K562 (cell line): ENCODE measurements at regions not wholly inside any gene's neighbourhood (a gene's known extent, or its start where the extent isn't known, plus 50 kb on each side); places are given as distances from the start of the nearest gene placed in this dataset.

Experiments
- ATAC-seq: fragments of 200-7000 bp; cut with Tn5 transposase; 3 replicates; pipeline ENCODE4 v1.9.1; 2020; ENCODE audit warnings: moderate library complexity
- BruUV-seq: library from RNA; stranded (reverse); fragments of 400-500 nt; replicated peaks from 2 replicates; lab custom pipeline; 2021; lab: Mats Ljungman, UMichigan
- CTCF ChIA-PET: fragments of 300-600 bp; formaldehyde crosslinking; extraction: SDS; loops from one replicate; lab custom pipeline; 2021; ENCODE audit warnings: low intra/inter-chr PET ratio; lab: Yijun Ruan, JAX
- POLR2A ChIA-PET: fragments of 300-600, 350-650 bp; sonication (Branson Sonifier 250); formaldehyde crosslinking; extraction: SDS; loops from one replicate; lab custom pipeline; 2021; ENCODE audit warnings: antibody characterized with exemption, inconsistent platforms; lab: Yijun Ruan, JAX
- DNase-seq, 4 experiments: peaks; one replicate each; pipeline versions ENCODE4 v3.0.0 to v3.0.0-alpha.2; 2011 to 2018; ENCODE audit warnings: low spot score in 3 of 4, mixed read lengths in 3 of 4; ENCODE audit errors: extremely low read depth in 1 of 4
- FAIRE-seq: peaks from 2 replicates; lab custom pipeline; 2011; peaks lifted over from hg19 to GRCh38; lab: Jason Lieb, UNC
- H2AFZ ChIP-seq: 2 replicates; pipeline ENCODE4 v1.6.0; 2011; ENCODE audit warnings: low read depth, low read length, control low read depth, inconsistent platforms
- H3K27ac ChIP-seq: fragments of 200-600 bp; 3 replicates; pipeline ENCODE4 v1.8.0; 2011; ENCODE audit warnings: low read depth, mild to moderate bottlenecking, control low read depth, inconsistent platforms, low read length, moderate library complexity, mixed read lengths; ENCODE audit errors: extremely low read depth
- H3K27me3 ChIP-seq, 2 experiments: fragments of 300-600 bp in 1 of 2; 2 replicates in 1 of 2; 3 replicates in 1 of 2; pipeline versions ENCODE4 v1.6.0 to v1.8.0; 2011; ENCODE audit warnings: inconsistent platforms in 2 of 2, low read length in 2 of 2, mild to moderate bottlenecking in 1 of 2, mixed read lengths in 1 of 2, moderate library complexity in 1 of 2; ENCODE audit not compliant: control insufficient read depth in 2 of 2, insufficient read depth in 2 of 2
- H3K36me3 ChIP-seq: fragments of 300-600 bp; 3 replicates; pipeline ENCODE4 v1.8.0; 2011; ENCODE audit warnings: mild to moderate bottlenecking, low read length, inconsistent platforms; ENCODE audit not compliant: control insufficient read depth, insufficient read depth
- H3K4me1 ChIP-seq, 2 experiments: fragments of 200-600 bp in 1 of 2; replicated peaks in 1 of 2; 2 replicates in 1 of 2; 3 replicates in 1 of 2; pipeline versions ENCODE4 v1.5.1 to v1.8.0; 2011; ENCODE audit warnings: inconsistent platforms in 2 of 2, low read length in 2 of 2, mild to moderate bottlenecking in 1 of 2, mixed read lengths in 1 of 2, moderate library complexity in 1 of 2; ENCODE audit not compliant: control insufficient read depth in 2 of 2, insufficient read depth in 2 of 2
- H3K4me2 ChIP-seq: 2 replicates; pipeline ENCODE4 v1.6.1; 2011; ENCODE audit warnings: low read length, control low read depth, inconsistent platforms, mixed read lengths; ENCODE audit not compliant: insufficient read depth
- H3K4me3 ChIP-seq: fragments of 200-600 bp; sonication (generic), shearing (Covaris generic); 2 replicates; pipeline ENCODE4 v1.5.1; 2016; ENCODE audit warnings: control low read depth, inconsistent platforms
- H3K79me2 ChIP-seq: fragments of 200-600 bp; 3 replicates; pipeline ENCODE4 v1.8.0; 2011; ENCODE audit warnings: low read length, inconsistent platforms; ENCODE audit not compliant: control insufficient read depth, insufficient read depth
- H3K9ac ChIP-seq, 2 experiments: 2 replicates each; pipeline versions ENCODE4 v1.6.0 to v1.6.1; 2011; ENCODE audit warnings: low read depth in 2 of 2, low read length in 2 of 2, control low read depth in 1 of 2, inconsistent platforms in 1 of 2, mild to moderate bottlenecking in 1 of 2, mixed read lengths in 1 of 2; ENCODE audit not compliant: insufficient read depth in 1 of 2
- H3K9me1 ChIP-seq: one replicate; pipeline ENCODE4 v1.6.0; 2011; ENCODE audit warnings: inconsistent platforms, mild to moderate bottlenecking, low read length, moderate library complexity; ENCODE audit not compliant: control insufficient read depth, insufficient read depth
- H3K9me3 ChIP-seq: replicated peaks from 2 replicates; pipeline ENCODE4 v1.5.1; 2011; ENCODE audit warnings: low read depth, low read length, inconsistent platforms; ENCODE audit not compliant: control insufficient read depth, insufficient read depth
- H4K20me1 ChIP-seq: replicated peaks from 2 replicates; pipeline ENCODE4 v1.6.1; 2011; ENCODE audit warnings: low read length, inconsistent platforms, mixed read lengths; ENCODE audit not compliant: control insufficient read depth, insufficient read depth
- CBX1 ChIP-seq: sonication (generic); IDR thresholded peaks from 2 replicates; pipeline ENCODE4 v1.6.1; 2016; ENCODE audit warnings: antibody characterized with exemption, low read depth, mild to moderate bottlenecking
- REST ChIP-seq, 2 experiments: fragments of 450-650 bp; formaldehyde crosslinking in 1 of 2; IDR thresholded peaks; 2 replicates each; pipeline versions ENCODE4 v1.4.0 to v1.6.1; 2014 to 2020; ENCODE audit warnings: mild to moderate bottlenecking in 2 of 2, borderline replicate concordance in 1 of 2, low read depth in 1 of 2
- WGBS: fragments of 100-300 bp; shearing (Covaris generic); methylation state at CpG from one replicate; pipeline ENCODE4 v1.1.6; 2016; ENCODE audit warnings: low coverage, mixed read lengths; ENCODE audit not compliant: insufficient coverage; ENCODE audit errors: missing lambda C conversion rate; 5-methylcytosine and 5-hydroxymethylcytosine counted together
- in situ Hi-C: fragments of 300-500 bp; cut with MboI; formaldehyde crosslinking; loops from 4 replicates; pipeline ENCODE4 v1.15.0; 2018; ENCODE audit warnings: inconsistent platforms, mixed read lengths
- intact Hi-C: fragments of 100-400 bp; cut with micrococcal nuclease; formaldehyde crosslinking; loops from 2 replicates; pipeline ENCODE4 v1.14.2; 2022

- BruUV-seq, result no TSS peak
- no peak overlapping the region for H3K27ac ChIP-seq
- H3K79me2 ChIP-seq, result no peaks in the 10 kb centered on the region
- no peak for DNase-seq
- no peaks in the 10 kb centered on the region for H3K9me1 ChIP-seq
- CTCF ChIA-PET, result no interaction called here
- H3K9ac ChIP-seq, result no peak overlapping the region
- H3K4me1 ChIP-seq, result no peaks in the 10 kb centered on the region
- no peak overlapping the region for H2AFZ ChIP-seq
- peaks cover 6 to 25% of the 10 kb centered on the region in 2 experiments; a peak in 4 of 5 replicates for H3K27me3 ChIP-seq
- POLR2A ChIA-PET, result interaction anchor here (0.5 to 1.1 kb wide), 2 partner anchors 9 to 18 kb away, joined by 3 read pairs; no protein-coding TSS in a partner anchor
- no peak for ATAC-seq
- no peaks in the 10 kb centered on the region for H3K9me3 ChIP-seq
- no peak overlapping the region for H3K4me2 ChIP-seq
- no peak for TF ChIP-seq CBX1
- TF ChIP-seq REST (IDR thresholded peaks at IDR 0.05; ENCODE audit: borderline replicate concordance), result peak; percentile 49
- TF ChIP-seq REST (CRISPR knock-in tag; IDR thresholded peaks at IDR 0.05; ENCODE audit: low read depth), result no peak
- H3K36me3 ChIP-seq, result no peaks in the 10 kb centered on the region
- no peak overlapping the region for H3K4me3 ChIP-seq
- FAIRE-seq, result no peak
- intact Hi-C loops (no loop called here), in situ Hi-C loops (no loop called here)
- 3% methylated on average over 2 of the region's 2 CpGs for WGBS
- peaks cover 3% of the 10 kb centered on the region; the same call in 1 of the 2 replicates for H4K20me1 ChIP-seq
These were observed 411.6 kb downstream of the RPS24 start for GRCh38 chr10:78445308-78445707.
